HepG2 (cell line): ENCODE measurements at regions not wholly inside any gene's neighbourhood (a gene's known extent, or its start where the extent isn't known, plus 50 kb on each side); places are given as distances from the start of the nearest gene placed in this dataset.

ENCODE experiments used
- ATAC-seq: fragments of 200-7000 bp; cut with Tn5 transposase; 3 replicates; pipeline ENCODE4 v1.9.1; 2020; ENCODE audit warnings: mild to moderate bottlenecking, moderate library complexity
- BruUV-seq: library from RNA; stranded (reverse); fragments of 400-500 nt; replicated peaks from 2 replicates; lab custom pipeline; 2021; lab: Mats Ljungman, UMichigan
- CTCF ChIA-PET: fragments of 300-600 bp; formaldehyde crosslinking; extraction: SDS; loops from one replicate; lab custom pipeline; 2021; ENCODE audit warnings: low total read pairs, inconsistent platforms, low intra/inter-chr PET ratio; lab: Yijun Ruan, JAX
- POLR2A ChIA-PET: fragments of 350-600 bp; sonication (Branson Sonifier 250); formaldehyde crosslinking; loops from one replicate; lab custom pipeline; 2020; ENCODE audit warnings: antibody characterized with exemption, inconsistent platforms; lab: Yijun Ruan, JAX
- DNase-seq: peaks from one replicate; pipeline ENCODE4 v3.0.0-alpha.2; 2015; ENCODE audit warnings: low spot score
- FAIRE-seq: peaks from 3 replicates; lab custom pipeline; 2011; peaks lifted over from hg19 to GRCh38; lab: Jason Lieb, UNC
- H2AFZ ChIP-seq: one replicate; pipeline ENCODE4 v1.6.1; 2011; ENCODE audit warnings: low read length, inconsistent platforms
- H3K27ac ChIP-seq: fragments of 300-600 bp; 3 replicates; pipeline ENCODE4 v1.8.0; 2011; ENCODE audit warnings: mixed run types, mild to moderate bottlenecking, mixed read lengths, low read length, inconsistent platforms; ENCODE audit not compliant: insufficient read depth; ENCODE audit errors: extremely low read length
- H3K27me3 ChIP-seq, 2 experiments: fragments of 200-600 bp in 1 of 2; 2 replicates in 1 of 2; 3 replicates in 1 of 2; pipeline versions ENCODE4 v1.6.0 to v1.8.0; 2011; ENCODE audit warnings: low read length in 2 of 2, mild to moderate bottlenecking in 2 of 2, moderate library complexity in 2 of 2, inconsistent platforms in 1 of 2; ENCODE audit not compliant: insufficient read depth in 2 of 2, control insufficient read depth in 1 of 2
- H3K36me3 ChIP-seq, 2 experiments: fragments of 200-600 bp in 1 of 2; replicated peaks in 1 of 2; 2 replicates in 1 of 2; 3 replicates in 1 of 2; pipeline versions ENCODE4 v1.5.1 to v1.8.0; 2011; ENCODE audit warnings: low read length in 2 of 2, inconsistent platforms in 1 of 2; ENCODE audit not compliant: insufficient read depth in 2 of 2, control insufficient read depth in 1 of 2
- H3K4me1 ChIP-seq: 2 replicates; pipeline ENCODE4 v1.5.1; 2012; ENCODE audit warnings: low read length, inconsistent platforms; ENCODE audit not compliant: insufficient read depth
- H3K4me2 ChIP-seq: 2 replicates; pipeline ENCODE4 v1.6.0; 2011; ENCODE audit warnings: low read depth, low read length, inconsistent platforms
- H3K4me3 ChIP-seq, 3 experiments: fragments of 200-600 bp in 1 of 3; sonication (generic), shearing (Covaris generic) in 1 of 3; replicated peaks in 1 of 3; 2 replicates each; pipeline ENCODE4 v1.5.1; 2011 to 2016; ENCODE audit warnings: low read length in 3 of 3, inconsistent platforms in 2 of 3, low read depth in 2 of 3, mild to moderate bottlenecking in 2 of 3, control low read depth in 1 of 3, mixed read lengths in 1 of 3; ENCODE audit not compliant: insufficient read depth in 1 of 3
- H3K79me2 ChIP-seq: one replicate; pipeline ENCODE4 v1.6.1; 2011; ENCODE audit warnings: low read length, inconsistent platforms; ENCODE audit not compliant: insufficient read depth
- H3K9ac ChIP-seq: 2 replicates; pipeline ENCODE4 v1.6.0; 2011; ENCODE audit warnings: mild to moderate bottlenecking, low read depth, low read length, inconsistent platforms; ENCODE audit not compliant: insufficient read depth
- H3K9me3 ChIP-seq: 2 replicates; pipeline ENCODE4 v1.5.1; 2012; ENCODE audit warnings: mild to moderate bottlenecking, low read length
- H4K20me1 ChIP-seq: 2 replicates; pipeline ENCODE4 v1.6.0; 2011; ENCODE audit warnings: inconsistent platforms, mild to moderate bottlenecking, low read length, moderate library complexity; ENCODE audit not compliant: insufficient read depth
- CBFB ChIP-seq: sonication (generic); formaldehyde crosslinking; IDR thresholded peaks from 2 replicates; pipeline ENCODE4 v1.4.0; 2020; ENCODE audit warnings: missing genetic modification reagents
- ELF1 ChIP-seq: sonication (generic); formaldehyde crosslinking; IDR thresholded peaks from 2 replicates; pipeline ENCODE4 v1.4.0; 2020; ENCODE audit warnings: missing genetic modification reagents
- FOSL2 ChIP-seq: sonication (generic); formaldehyde crosslinking; IDR thresholded peaks from 2 replicates; pipeline ENCODE4 v1.4.0; 2020; ENCODE audit warnings: missing genetic modification reagents
- HIVEP1 ChIP-seq: sonication (generic); formaldehyde crosslinking; IDR thresholded peaks from 2 replicates; pipeline ENCODE4 v1.4.0; 2020; ENCODE audit warnings: mild to moderate bottlenecking, missing genetic modification reagents
- HNRNPK ChIP-seq: fragments of 200-400 bp; formaldehyde crosslinking; IDR thresholded peaks from 2 replicates; pipeline ENCODE4 v1.6.1; 2018; ENCODE audit warnings: low read length, low read depth, moderate library complexity, mild to moderate bottlenecking; ENCODE audit not compliant: poor library complexity, severe bottlenecking
- IKZF4 ChIP-seq: sonication (generic); formaldehyde crosslinking; IDR thresholded peaks from 2 replicates; pipeline ENCODE4 v1.5.1; 2020; ENCODE audit warnings: borderline replicate concordance, mild to moderate bottlenecking, low read depth, missing genetic modification reagents; ENCODE audit errors: not compliant biosample characterization
- KLF6 ChIP-seq: IDR thresholded peaks from 2 replicates; pipeline ENCODE4 v1.8.0; 2016; ENCODE audit warnings: missing biosample characterization, missing genetic modification reagents
- RBAK ChIP-seq: sonication (generic); formaldehyde crosslinking; IDR thresholded peaks from 2 replicates; pipeline ENCODE4 v1.5.1; 2020; ENCODE audit warnings: mild to moderate bottlenecking, missing genetic modification reagents
- REPIN1 ChIP-seq: sonication (generic); formaldehyde crosslinking; IDR thresholded peaks from 2 replicates; pipeline ENCODE4 v1.8.0; 2022; ENCODE audit warnings: missing genetic modification reagents, low read depth, mild to moderate bottlenecking, borderline replicate concordance
- SMAD3 ChIP-seq: sonication (generic); formaldehyde crosslinking; IDR thresholded peaks from 2 replicates; pipeline ENCODE4 v1.4.0; 2020; ENCODE audit warnings: missing genetic modification reagents
- SRSF9 ChIP-seq: fragments of 200-400 bp; formaldehyde crosslinking; IDR thresholded peaks from 2 replicates; pipeline ENCODE4 v1.6.1; 2018; ENCODE audit warnings: borderline replicate concordance, mild to moderate bottlenecking, low read depth, low read length; ENCODE audit not compliant: insufficient read depth, poor library complexity, severe bottlenecking
- ZMAT3 ChIP-seq: sonication (generic); formaldehyde crosslinking; conservative IDR thresholded peaks from 2 replicates; pipeline ENCODE4 v1.7.0; 2021; ENCODE audit warnings: missing genetic modification reagents
- ZNF354B ChIP-seq: sonication (generic); formaldehyde crosslinking; IDR thresholded peaks from 2 replicates; pipeline ENCODE4 v1.8.0; 2022; ENCODE audit warnings: mild to moderate bottlenecking, missing genetic modification reagents
- ZNF577 ChIP-seq: sonication (generic); formaldehyde crosslinking; IDR thresholded peaks from 2 replicates; pipeline ENCODE4 v1.4.0; 2020; ENCODE audit warnings: mild to moderate bottlenecking, low read depth, missing genetic modification reagents, borderline replicate concordance
- WGBS: methylation state at CpG from one replicate; pipeline ENCODE4 v1.1.6; 2017; ENCODE audit warnings: low lambda C conversion rate; 5-methylcytosine and 5-hydroxymethylcytosine counted together
- in situ Hi-C: cut with HindIII; loops from 2 replicates; pipeline ENCODE4 v1.10.0; 2017; ENCODE audit warnings: low pct_unique_long_range_greater_than_20kb; ENCODE audit not compliant: extremely low pct_ligation_motif_present
- intact Hi-C: fragments of 100-400 bp; cut with micrococcal nuclease; formaldehyde crosslinking; loops from one replicate; pipeline ENCODE4 v1.10.0; 2022; ENCODE audit not compliant: unreplicated experiment

DNA sequence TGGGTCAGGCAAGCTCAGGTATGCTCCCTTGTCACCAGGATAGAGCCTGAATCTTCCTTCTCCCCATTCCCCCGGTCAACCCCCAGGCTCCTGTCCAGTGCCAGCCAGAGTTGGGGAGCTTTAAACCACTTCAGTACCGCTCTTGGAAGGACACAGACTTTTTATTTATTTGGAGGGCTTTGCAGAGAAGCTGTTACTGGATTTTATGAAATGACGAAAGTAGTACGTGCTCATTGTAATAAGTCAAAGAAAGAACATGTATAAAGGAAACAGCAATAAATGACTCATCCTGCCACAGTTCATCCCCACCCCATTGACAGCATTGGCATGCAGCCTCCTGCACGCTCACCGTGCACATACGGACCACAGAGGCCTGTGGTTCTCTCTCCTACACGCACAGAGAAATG lies 230.3 kb downstream of the AUH start:
- H3K9ac ChIP-seq, result no peak overlapping the region
- CTCF ChIA-PET, result no interaction called here
- TF ChIP-seq ZNF354B (CRISPR knock-in tag) (no peak), FOSL2 (CRISPR knock-in tag) (peak; percentile 42)
- H3K36me3 ChIP-seq, result no peaks in the 10 kb centered on the region
- ATAC-seq (no peak), FAIRE-seq (no peak), DNase-seq (no peak)
- no peak overlapping the region for H2AFZ ChIP-seq
- intact Hi-C loops, result no loop called here
- H3K79me2 ChIP-seq, result no peaks in the 10 kb centered on the region
- 73% methylated on average over 8 of the region's 8 CpGs for WGBS
- BruUV-seq, result no TSS peak
- POLR2A ChIA-PET, result no interaction called here
- in situ Hi-C loops, result no loop called here
- H3K4me3 ChIP-seq, result no peak overlapping the region
- no peak overlapping the region for H3K27ac ChIP-seq
- peaks cover 7% of the 10 kb centered on the region for H3K4me1 ChIP-seq
- no peaks in the 10 kb centered on the region for H4K20me1 ChIP-seq
- no peak overlapping the region for H3K4me2 ChIP-seq
- no peaks in the 10 kb centered on the region for H3K27me3 ChIP-seq
- H3K9me3 ChIP-seq, result no peaks in the 10 kb centered on the region

DNA sequence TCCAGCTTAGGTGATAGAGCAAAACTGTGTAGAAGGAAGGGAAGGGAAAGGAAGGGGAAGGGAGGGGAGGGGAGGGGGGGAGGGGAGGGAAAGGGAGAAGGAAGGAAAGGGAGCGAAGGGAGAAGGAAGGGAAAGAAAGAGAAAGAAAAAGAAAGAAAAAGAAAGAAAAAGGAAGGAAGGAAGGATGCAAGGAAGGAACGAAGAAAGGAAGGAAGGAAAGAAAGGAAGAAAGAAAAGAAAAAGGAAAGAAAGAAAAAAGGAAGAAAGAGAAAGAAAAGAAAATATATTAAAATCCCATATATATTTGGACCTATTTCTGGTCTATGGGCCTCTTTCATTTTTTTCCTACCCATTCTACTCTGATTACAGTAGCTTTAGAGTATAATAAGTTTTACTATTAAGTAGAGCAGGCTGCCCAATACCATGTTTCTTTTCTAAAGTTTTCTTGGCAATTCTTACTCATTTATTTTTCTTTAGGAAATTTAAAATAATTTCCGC lies 229.1 kb downstream of the AUH start:
- DNase-seq, result no peak
- no peaks in the 10 kb centered on the region for H4K20me1 ChIP-seq
- H3K27me3 ChIP-seq, result no peaks in the 10 kb centered on the region
- TF ChIP-seq REPIN1 (CRISPR knock-in tag) (no peak), IKZF4 (no peak), ELF1 (no peak), KLF6 (CRISPR knock-in tag) (no peak), HIVEP1 (CRISPR knock-in tag) (no peak), ZMAT3 (CRISPR knock-in tag) (no peak), CBFB (CRISPR knock-in tag) (no peak), ZNF577 (no peak), RBAK (no peak), SRSF9 (peak; percentile 99), SMAD3 (CRISPR knock-in tag) (no peak), HNRNPK (peak; percentile 94)
- H2AFZ ChIP-seq, result no peak overlapping the region
- H3K36me3 ChIP-seq, result no peaks in the 10 kb centered on the region
- intact Hi-C loops, result no loop called here
- no TSS peak for BruUV-seq
- peaks cover 7% of the 10 kb centered on the region for H3K4me1 ChIP-seq
- in situ Hi-C loops, result no loop called here
- FAIRE-seq, result no peak
- no peak overlapping the region for H3K9ac ChIP-seq
- CTCF ChIA-PET, result no interaction called here
- ATAC-seq, result no peak
- H3K27ac ChIP-seq, result no peak overlapping the region
- H3K79me2 ChIP-seq, result no peaks in the 10 kb centered on the region
- POLR2A ChIA-PET, result no interaction called here
- no peak overlapping the region for H3K4me3 ChIP-seq
- 91% methylated on average over 3 of the region's 3 CpGs for WGBS
- H3K9me3 ChIP-seq, result no peaks in the 10 kb centered on the region
- H3K4me2 ChIP-seq, result no peak overlapping the region
